OCI-LY7 (cell line): ENCODE measurements at regions not wholly inside any gene's neighbourhood (a gene's known extent, or its start where the extent isn't known, plus 50 kb on each side); places are given as distances from the start of the nearest gene placed in this dataset.

Experiments
- EZH2phosphoT487 ChIP-seq: fragments of 200-600 bp; sonication (generic); IDR thresholded peaks from 2 replicates; pipeline ENCODE4 v1.6.1; 2018; ENCODE audit warnings: low read depth, borderline replicate concordance, mild to moderate bottlenecking, mixed run types, antibody characterized with exemption, low read length, moderate library complexity, mixed read lengths
- TF ChIP-seq, protein P1 (sequence below): fragments of 200-600 bp; sonication (generic); conservative IDR thresholded peaks from 2 replicates; pipeline ENCODE4 v1.5.1; 2014; ENCODE audit warnings: mild to moderate bottlenecking, antibody characterized with exemption, low read length, moderate library complexity, mixed read lengths

DNA sequence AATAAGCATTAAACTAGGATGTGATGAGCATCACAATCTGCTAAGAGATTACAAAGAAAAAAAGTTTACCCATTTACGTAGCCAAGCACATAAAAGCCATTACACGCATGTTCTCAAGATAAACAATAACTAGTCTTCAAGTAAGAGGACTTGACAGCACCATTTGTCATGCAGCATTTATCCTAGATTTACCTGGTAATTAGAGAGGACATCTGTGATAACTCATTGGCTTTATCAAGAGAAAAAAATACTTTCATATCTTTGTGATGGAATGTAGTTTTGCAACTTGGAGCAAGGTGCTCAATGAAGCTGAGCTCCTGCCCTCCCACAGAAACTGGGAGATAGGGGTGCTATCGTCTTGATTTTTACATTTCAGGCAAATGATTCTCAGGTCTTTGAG is 1023.7 kb downstream of the FSCB start:
- TF ChIP-seq, protein P1, sequence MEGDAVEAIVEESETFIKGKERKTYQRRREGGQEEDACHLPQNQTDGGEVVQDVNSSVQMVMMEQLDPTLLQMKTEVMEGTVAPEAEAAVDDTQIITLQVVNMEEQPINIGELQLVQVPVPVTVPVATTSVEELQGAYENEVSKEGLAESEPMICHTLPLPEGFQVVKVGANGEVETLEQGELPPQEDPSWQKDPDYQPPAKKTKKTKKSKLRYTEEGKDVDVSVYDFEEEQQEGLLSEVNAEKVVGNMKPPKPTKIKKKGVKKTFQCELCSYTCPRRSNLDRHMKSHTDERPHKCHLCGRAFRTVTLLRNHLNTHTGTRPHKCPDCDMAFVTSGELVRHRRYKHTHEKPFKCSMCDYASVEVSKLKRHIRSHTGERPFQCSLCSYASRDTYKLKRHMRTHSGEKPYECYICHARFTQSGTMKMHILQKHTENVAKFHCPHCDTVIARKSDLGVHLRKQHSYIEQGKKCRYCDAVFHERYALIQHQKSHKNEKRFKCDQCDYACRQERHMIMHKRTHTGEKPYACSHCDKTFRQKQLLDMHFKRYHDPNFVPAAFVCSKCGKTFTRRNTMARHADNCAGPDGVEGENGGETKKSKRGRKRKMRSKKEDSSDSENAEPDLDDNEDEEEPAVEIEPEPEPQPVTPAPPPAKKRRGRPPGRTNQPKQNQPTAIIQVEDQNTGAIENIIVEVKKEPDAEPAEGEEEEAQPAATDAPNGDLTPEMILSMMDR = no peak
- TF ChIP-seq EZH2phosphoT487 = no peak
